NT2/D1 (cell line): ENCODE measurements at regions not wholly inside any gene's neighbourhood (a gene's known extent, or its start where the extent isn't known, plus 50 kb on each side); places are given as distances from the start of the nearest gene placed in this dataset.

Experiments used
- SUZ12 ChIP-seq: IDR thresholded peaks from 2 replicates; pipeline ENCODE4 v1.6.1; 2011; ENCODE audit not compliant: insufficient read length, insufficient read depth; ENCODE audit errors: extremely low read depth
- YY1 ChIP-seq: IDR thresholded peaks from 2 replicates; pipeline ENCODE4 v1.6.1; 2011; ENCODE audit not compliant: insufficient read length, insufficient read depth
- ZNF274 ChIP-seq: IDR thresholded peaks from 2 replicates; pipeline ENCODE4 v1.6.1; 2011; ENCODE audit warnings: mild to moderate bottlenecking, low read depth, low read length

DNA sequence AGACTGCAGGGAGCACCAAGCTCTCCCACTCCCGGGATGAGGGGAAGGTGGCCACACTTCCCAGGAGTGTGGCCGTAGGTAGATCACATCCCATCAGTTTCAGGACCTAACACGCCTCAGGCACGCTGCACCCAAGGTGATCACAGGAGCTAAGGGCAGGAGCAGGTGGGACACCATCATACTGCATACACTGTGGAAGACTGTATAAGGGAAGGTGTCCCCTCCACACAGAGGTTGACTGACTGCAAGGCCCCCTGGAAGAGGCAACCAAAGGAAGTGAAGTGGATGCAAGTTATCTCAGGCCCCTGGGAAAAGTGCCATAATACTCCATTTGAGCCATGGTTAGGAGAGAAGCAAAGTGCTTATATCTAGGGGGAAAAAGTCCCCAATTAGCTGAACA, 351.9 kb upstream of the SMIM21 start:
- TF ChIP-seq YY1 (no peak), ZNF274 (no peak), SUZ12 (no peak)
